SK-N-MC (cell line): ENCODE measurements at regions not wholly inside any gene's neighbourhood (a gene's known extent, or its start where the extent isn't known, plus 50 kb on each side); places are given as distances from the start of the nearest gene placed in this dataset.

ENCODE experiments used
- EZH2 ChIP-seq: fragments of 200-600 bp; sonication (generic); IDR thresholded peaks from one replicate; pipeline ENCODE4 v1.6.1; 2017; ENCODE audit warnings: antibody characterized with exemption
- POLR2AphosphoS5 ChIP-seq: IDR thresholded peaks from 2 replicates; pipeline ENCODE4 v1.6.1; 2012; ENCODE audit warnings: mild to moderate bottlenecking, low read depth, low read length, borderline replicate concordance

- TF ChIP-seq POLR2AphosphoS5 (no peak), EZH2 (no peak)
These were observed 340.3 kb upstream of the GRID2 start for GRCh38 chr4:91963486-91963885.
